Inflammatory macrophage (primary cell): ENCODE measurements at regions not wholly inside any gene's neighbourhood (a gene's known extent, or its start where the extent isn't known, plus 50 kb on each side); places are given as distances from the start of the nearest gene placed in this dataset.

Experiments
- DNase-seq, 2 donors: peaks; one replicate each; pipeline ENCODE4 v3.0.0-alpha.2; 2020 to 2022

- DNase-seq, result no peak
Observed at GRCh38 chr6:150539568-150539967, 60.1 kb upstream of the PLEKHG1 start.

GRCh38 chr6:150541576-150541975 lies 58.1 kb upstream of the PLEKHG1 start:
- no peak for DNase-seq

- no peak for DNase-seq
Observed at GRCh38 chr6:150543178-150543577, 56.5 kb upstream of the PLEKHG1 start.

GRCh38 chr6:150544793-150545192 lies 54.9 kb upstream of the PLEKHG1 start:
- DNase-seq, result no peak

- no peak for DNase-seq
Observed at GRCh38 chr6:150546457-150546856, 53.2 kb upstream of the PLEKHG1 start.

- DNase-seq, result no peak
Observed at GRCh38 chr6:150547502-150548222, 52.0 kb upstream of the PLEKHG1 start.

- DNase-seq, result no peak
Observed at GRCh38 chr6:150548330-150548729, 51.4 kb upstream of the PLEKHG1 start.

GRCh38 chr6:150549007-150549406 lies 50.7 kb upstream of the PLEKHG1 start:
- DNase-seq, result no peak

GRCh38 chr6:150549674-150550101 lies 50.0 kb upstream of the PLEKHG1 start:
- no peak for DNase-seq
